IPS-20b (cell line): ENCODE measurements at regions not wholly inside any gene's neighbourhood (a gene's known extent, or its start where the extent isn't known, plus 50 kb on each side); places are given as distances from the start of the nearest gene placed in this dataset.

Experiments used
- H3K27ac ChIP-seq: one replicate; pipeline ENCODE4 v1.5.1; 2013; ENCODE audit warnings: low read length
- H3K27me3 ChIP-seq: 2 replicates; pipeline ENCODE4 v1.6.1; 2013; ENCODE audit warnings: mild to moderate bottlenecking, low read length, inconsistent platforms; ENCODE audit not compliant: insufficient read depth
- H3K36me3 ChIP-seq: 2 replicates; pipeline ENCODE4 v1.6.1; 2013; ENCODE audit warnings: low read depth, mild to moderate bottlenecking, inconsistent platforms, low read length, moderate library complexity; ENCODE audit not compliant: insufficient read depth
- H3K4me1 ChIP-seq: 2 replicates; pipeline ENCODE4 v1.6.1; 2013; ENCODE audit warnings: mild to moderate bottlenecking, control low read depth, inconsistent platforms, low read length, moderate library complexity; ENCODE audit not compliant: insufficient read depth
- H3K4me3 ChIP-seq: 2 replicates; pipeline ENCODE4 v1.5.1; 2013; ENCODE audit warnings: mild to moderate bottlenecking, low read length, inconsistent platforms
- H3K9ac ChIP-seq: 2 replicates; pipeline ENCODE4 v1.6.1; 2013; ENCODE audit warnings: low read depth, mild to moderate bottlenecking, inconsistent platforms, low read length, moderate library complexity
- H3K9me3 ChIP-seq: 2 replicates; pipeline ENCODE4 v1.6.1; 2013; ENCODE audit warnings: mild to moderate bottlenecking, low read depth, low read length, inconsistent platforms; ENCODE audit not compliant: insufficient read depth

DNA sequence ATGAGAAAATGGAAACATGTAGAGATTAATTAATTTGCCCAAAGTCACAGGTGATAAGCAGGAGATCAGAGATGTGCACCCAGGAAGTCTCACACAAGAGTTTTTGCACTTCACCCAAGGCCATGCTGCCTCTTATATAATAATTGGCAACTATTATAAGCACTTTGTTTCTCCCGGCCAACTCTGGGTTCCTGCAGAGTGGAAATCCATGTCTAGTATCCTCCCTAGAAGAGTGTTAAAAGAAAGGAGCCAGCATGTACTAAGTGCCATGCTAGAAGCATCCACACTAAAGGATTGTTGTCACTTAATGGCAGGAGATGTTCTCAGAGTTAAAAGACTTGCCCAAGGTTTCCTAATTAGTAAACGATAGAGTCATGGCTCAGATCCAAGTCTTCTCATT is 470.3 kb downstream of the OMA1 start:
- Histone ChIP-seq H3K36me3 (no peaks in the 10 kb centered on the region), H3K9ac (no peak overlapping the region), H3K9me3 (no peaks in the 10 kb centered on the region), H3K4me1 (no peaks in the 10 kb centered on the region), H3K4me3 (no peak overlapping the region), H3K27me3 (no peaks in the 10 kb centered on the region), H3K27ac (no peak overlapping the region)

DNA sequence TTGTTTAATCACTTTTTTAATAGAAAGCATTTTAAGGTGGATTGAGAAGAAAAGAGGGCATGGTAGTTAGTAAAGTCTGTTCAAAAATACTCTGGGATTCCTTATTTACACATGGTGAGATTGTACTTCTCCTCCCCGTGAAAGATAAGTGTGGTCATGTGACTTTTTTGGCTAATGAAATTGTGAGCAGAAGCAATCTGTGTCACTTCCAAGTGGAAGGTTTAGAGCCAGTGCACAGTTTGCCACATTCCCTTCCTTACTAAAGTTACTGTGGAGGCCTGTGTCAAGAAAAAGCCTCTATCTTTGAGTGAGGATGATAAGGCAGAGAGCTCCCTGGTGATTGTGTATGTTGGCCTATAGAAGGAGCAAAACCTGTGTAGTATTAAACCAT is 471.3 kb downstream of the OMA1 start:
- Histone ChIP-seq H3K36me3 (no peaks in the 10 kb centered on the region), H3K9ac (no peak overlapping the region), H3K27ac (no peak overlapping the region), H3K4me3 (no peak overlapping the region), H3K4me1 (no peaks in the 10 kb centered on the region), H3K9me3 (no peaks in the 10 kb centered on the region), H3K27me3 (no peaks in the 10 kb centered on the region)

DNA sequence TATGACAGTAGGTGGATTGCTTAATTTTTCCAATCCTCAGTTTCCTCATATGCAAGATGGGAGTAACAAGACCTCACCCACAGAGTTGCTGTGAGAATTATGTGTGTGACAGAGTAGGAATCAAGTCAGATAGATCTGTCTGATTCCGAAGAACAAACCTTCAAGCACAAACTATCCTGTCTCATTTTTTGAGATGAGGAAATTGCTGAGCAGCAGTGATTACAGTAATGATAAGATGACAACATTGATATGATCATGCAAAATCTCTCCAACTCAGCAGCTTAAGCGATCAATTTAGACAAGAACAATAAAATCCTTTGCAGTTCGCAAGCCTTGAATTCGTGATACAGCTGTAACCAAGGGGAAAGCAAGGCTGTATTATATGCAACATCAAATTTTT is 474.1 kb downstream of the OMA1 start:
- Histone ChIP-seq H3K9me3 (no peaks in the 10 kb centered on the region), H3K4me3 (no peak overlapping the region), H3K36me3 (no peaks in the 10 kb centered on the region), H3K27me3 (no peaks in the 10 kb centered on the region), H3K4me1 (no peaks in the 10 kb centered on the region), H3K9ac (no peak overlapping the region), H3K27ac (no peak overlapping the region)

DNA sequence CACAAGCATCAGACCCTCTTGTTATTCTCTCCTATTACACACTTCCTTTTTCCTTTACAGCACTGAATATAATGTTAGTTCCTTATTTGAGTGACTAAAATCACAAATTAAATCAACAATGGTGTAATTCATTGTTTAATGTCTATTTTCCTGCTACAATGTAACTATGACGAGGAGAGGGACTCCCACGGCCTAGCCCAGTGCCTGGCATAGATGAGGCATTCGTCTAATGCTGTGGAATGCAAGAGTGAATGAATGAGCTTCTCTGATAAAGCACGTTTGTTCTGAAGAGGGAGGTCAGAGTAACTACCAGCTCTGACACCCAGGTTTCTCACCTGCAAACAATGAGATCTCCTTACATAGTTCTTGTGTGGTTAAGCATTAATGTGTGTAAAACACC is 479.4 kb downstream of the OMA1 start:
- Histone ChIP-seq H3K4me3 (no peak overlapping the region), H3K9ac (no peak overlapping the region), H3K9me3 (no peaks in the 10 kb centered on the region), H3K27ac (no peak overlapping the region), H3K27me3 (no peaks in the 10 kb centered on the region), H3K36me3 (no peaks in the 10 kb centered on the region), H3K4me1 (no peaks in the 10 kb centered on the region)

DNA sequence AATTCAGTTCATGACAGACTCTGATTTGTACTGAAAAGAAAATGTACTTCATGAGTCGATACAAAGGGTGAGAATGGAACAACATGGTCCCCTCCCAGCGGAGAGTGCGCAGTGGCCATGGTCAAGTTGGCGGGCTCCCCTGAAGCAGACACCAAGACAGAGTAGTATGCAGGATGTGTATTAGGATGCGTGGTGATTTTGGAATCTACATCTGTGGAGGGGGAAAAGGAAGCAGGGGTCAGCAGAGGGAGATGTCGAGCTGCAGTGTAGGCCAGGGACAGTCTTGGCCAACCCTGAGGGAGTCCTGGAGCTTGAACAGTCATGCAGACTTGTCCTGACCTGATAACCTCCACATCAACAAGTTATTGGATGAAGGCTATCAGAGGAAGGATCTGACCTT is 481.0 kb downstream of the OMA1 start:
- H3K4me3 ChIP-seq = no peak overlapping the region
- H3K27me3 ChIP-seq = no peaks in the 10 kb centered on the region
- H3K9ac ChIP-seq = no peak overlapping the region
- no peaks in the 10 kb centered on the region for H3K9me3 ChIP-seq
- H3K27ac ChIP-seq = no peak overlapping the region
- no peaks in the 10 kb centered on the region for H3K36me3 ChIP-seq
- no peaks in the 10 kb centered on the region for H3K4me1 ChIP-seq

DNA sequence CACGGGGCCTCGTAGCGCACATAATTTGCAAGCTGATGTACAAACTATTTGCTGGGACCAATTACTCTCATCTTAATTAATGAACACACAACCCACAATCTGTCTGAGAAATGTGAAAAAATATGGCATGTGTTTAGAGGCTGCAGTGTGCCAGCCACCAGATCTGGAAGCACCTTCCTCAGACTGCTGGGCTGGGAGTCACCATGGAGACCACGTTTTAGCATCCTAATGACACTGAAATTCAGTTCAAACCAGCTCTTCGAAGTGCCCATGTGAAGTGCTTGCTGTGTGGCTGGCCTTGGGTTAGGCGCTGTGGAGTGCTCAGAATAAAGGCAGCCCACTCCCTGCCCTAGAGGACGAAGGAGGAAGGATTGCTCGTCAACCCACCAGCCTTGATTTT is 482.4 kb downstream of the OMA1 start:
- H3K4me1 ChIP-seq = peaks cover 7% of the 10 kb centered on the region; the same call in 1 of the 2 replicates
- no peak overlapping the region for H3K9ac ChIP-seq
- H3K27me3 ChIP-seq = no peaks in the 10 kb centered on the region
- no peaks in the 10 kb centered on the region for H3K36me3 ChIP-seq
- H3K9me3 ChIP-seq = no peaks in the 10 kb centered on the region
- H3K27ac ChIP-seq = no peak overlapping the region
- H3K4me3 ChIP-seq = no peak overlapping the region

DNA sequence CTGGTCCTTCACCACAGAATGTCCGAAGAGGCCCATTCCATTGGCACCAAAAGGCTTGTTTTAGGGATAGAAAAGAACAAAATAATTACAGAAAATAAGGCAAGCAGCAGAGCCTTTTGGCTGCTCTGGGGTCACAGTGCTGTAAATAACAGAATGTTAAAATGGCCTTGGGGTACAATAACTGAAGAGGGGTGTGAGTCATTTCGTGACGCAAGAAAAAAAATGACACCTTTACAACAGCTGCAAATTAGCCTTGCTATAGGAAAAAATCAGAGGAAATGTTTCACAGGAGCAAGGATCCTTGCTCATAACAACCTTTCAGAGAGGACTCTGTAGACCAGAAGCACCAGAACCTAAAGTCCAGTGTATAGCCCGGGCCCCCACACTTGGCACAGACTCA is 483.4 kb downstream of the OMA1 start:
- H3K27me3 ChIP-seq = no peaks in the 10 kb centered on the region
- no peak overlapping the region for H3K9ac ChIP-seq
- H3K36me3 ChIP-seq = no peaks in the 10 kb centered on the region
- no peak overlapping the region for H3K27ac ChIP-seq
- H3K4me1 ChIP-seq = peaks cover 7% of the 10 kb centered on the region; the same call in 1 of the 2 replicates
- H3K9me3 ChIP-seq = no peaks in the 10 kb centered on the region
- no peak overlapping the region for H3K4me3 ChIP-seq

DNA sequence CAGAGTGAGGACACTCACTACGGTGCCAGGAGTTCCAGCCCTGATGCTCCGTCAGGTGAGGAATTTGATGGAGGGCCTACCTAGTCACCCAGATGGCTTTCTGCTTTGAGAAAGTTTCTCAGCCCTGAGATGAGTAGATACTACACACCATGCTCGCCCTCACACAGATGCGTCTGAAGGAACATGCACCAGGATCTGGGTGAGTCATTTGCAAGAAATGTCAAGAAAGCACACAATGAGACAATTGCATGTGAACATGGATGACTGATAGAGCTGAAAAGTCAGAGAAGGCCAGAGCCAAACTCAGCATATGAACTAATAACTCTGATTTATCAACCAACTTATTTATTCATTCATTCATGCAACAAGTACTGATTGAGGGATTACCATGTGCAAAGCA is 483.9 kb downstream of the OMA1 start:
- no peaks in the 10 kb centered on the region for H3K36me3 ChIP-seq
- no peak overlapping the region for H3K9ac ChIP-seq
- H3K27me3 ChIP-seq = no peaks in the 10 kb centered on the region
- no peak overlapping the region for H3K27ac ChIP-seq
- H3K9me3 ChIP-seq = no peaks in the 10 kb centered on the region
- no peak overlapping the region for H3K4me3 ChIP-seq
- H3K4me1 ChIP-seq = peaks cover 7% of the 10 kb centered on the region; the same call in 1 of the 2 replicates

DNA sequence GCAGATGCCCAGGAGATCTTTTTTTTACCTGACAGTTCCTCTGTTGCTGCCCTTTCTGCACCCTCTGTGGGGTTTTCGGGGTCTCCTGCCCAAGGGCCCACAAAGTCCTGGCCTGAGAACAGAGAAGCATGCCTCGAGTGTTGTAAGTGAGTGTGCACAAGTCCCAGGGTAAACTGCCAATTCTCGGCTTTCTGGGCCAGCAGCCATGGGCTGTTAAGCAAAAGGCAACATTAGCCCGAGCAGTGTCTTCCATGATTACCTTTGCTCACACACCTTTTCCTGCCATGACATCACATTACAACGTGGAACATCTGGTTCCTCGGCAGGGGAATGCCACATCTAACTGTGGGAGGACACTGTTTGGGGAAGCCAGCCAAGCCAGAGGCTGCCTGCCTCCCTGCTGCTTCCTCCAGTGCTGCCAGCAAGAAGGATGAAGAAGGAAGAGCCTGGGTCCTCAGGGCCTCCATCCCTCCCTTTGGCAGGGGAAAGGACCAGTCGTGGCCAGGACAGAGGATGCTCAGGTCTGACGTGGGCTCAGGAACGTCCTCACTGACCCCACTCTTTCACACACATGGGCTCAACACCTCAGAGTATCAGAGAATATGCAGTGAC is 485.9 kb downstream of the OMA1 start:
- Histone ChIP-seq H3K4me3 (no peak overlapping the region), H3K4me1 (peaks cover 7% of the 10 kb centered on the region; the same call in 1 of the 2 replicates), H3K36me3 (no peaks in the 10 kb centered on the region), H3K9me3 (no peaks in the 10 kb centered on the region), H3K27ac (no peak overlapping the region), H3K27me3 (no peaks in the 10 kb centered on the region), H3K9ac (no peak overlapping the region)

DNA sequence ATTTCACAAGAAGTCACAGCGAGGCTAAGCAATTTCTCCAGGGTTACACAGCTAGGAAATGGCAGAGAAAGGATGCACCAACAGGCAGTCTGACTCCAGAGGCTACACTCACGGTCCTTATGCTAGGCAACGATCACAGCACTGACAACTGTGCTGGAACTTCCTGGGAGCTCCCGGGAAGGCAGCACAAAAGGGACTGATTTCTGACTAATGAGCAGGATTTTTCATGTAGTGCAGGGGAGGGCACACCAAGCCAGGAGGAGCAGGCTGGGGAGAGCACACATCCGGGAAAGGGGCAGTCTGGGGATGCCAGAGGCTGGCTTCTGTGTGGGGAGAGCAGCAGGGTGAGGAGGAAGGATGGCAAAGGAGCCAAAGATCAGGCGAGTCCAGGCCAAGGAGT is 486.7 kb downstream of the OMA1 start:
- H3K27me3 ChIP-seq = no peaks in the 10 kb centered on the region
- no peak overlapping the region for H3K9ac ChIP-seq
- peaks cover 7% of the 10 kb centered on the region; the same call in 1 of the 2 replicates for H3K4me1 ChIP-seq
- no peaks in the 10 kb centered on the region for H3K9me3 ChIP-seq
- no peak overlapping the region for H3K4me3 ChIP-seq
- no peak overlapping the region for H3K27ac ChIP-seq
- no peaks in the 10 kb centered on the region for H3K36me3 ChIP-seq

DNA sequence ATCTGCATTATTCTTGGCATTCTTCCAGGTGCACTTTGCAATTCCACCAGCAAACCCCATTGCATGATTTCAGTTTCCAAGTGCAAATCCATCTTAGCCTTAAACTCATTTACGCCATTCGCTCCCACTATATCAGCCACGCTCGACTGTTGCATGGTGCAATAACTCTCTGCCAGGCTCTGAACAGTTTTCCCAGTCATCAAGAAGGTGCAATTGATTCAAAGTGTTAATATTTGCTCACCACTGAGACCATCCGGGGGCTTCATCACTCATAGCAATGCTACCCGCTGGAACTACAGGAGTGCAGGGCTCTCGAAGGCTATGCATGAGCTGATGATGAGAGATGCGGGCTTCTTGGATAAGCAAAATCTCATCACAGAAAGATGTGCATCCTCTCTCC is 488.2 kb downstream of the OMA1 start:
- H3K27ac ChIP-seq = no peak overlapping the region
- no peaks in the 10 kb centered on the region for H3K27me3 ChIP-seq
- H3K9me3 ChIP-seq = no peaks in the 10 kb centered on the region
- peaks cover 10% of the 10 kb centered on the region; the same call in 1 of the 2 replicates for H3K4me1 ChIP-seq
- no peak overlapping the region for H3K4me3 ChIP-seq
- H3K9ac ChIP-seq = no peak overlapping the region
- no peaks in the 10 kb centered on the region for H3K36me3 ChIP-seq

DNA sequence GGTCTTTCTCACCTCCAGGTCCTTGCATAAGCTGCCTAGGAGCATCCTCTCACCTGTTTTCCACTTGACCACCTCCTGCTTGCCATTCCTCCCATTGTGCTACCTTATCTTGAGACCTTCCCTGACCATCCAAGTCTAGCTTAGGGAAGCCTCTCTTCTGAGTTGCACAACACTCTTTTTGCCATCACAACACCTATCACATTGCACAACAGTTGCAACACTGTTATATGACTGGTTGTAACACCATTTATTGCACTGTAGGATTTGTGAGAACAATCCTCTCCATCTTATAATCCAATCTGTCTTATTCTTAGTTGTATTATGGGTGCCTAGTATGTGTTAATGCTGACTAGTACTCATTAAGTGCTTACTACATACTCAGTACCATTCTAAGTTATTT is 488.7 kb downstream of the OMA1 start:
- Histone ChIP-seq H3K4me1 (peaks cover 10% of the 10 kb centered on the region; the same call in 1 of the 2 replicates), H3K27me3 (no peaks in the 10 kb centered on the region), H3K9me3 (peaks cover 3% of the 10 kb centered on the region), H3K27ac (no peak overlapping the region), H3K4me3 (no peak overlapping the region), H3K36me3 (no peaks in the 10 kb centered on the region), H3K9ac (no peak overlapping the region)
